GM21619 (cell line): ENCODE measurements at regions not wholly inside any gene's neighbourhood (a gene's known extent, or its start where the extent isn't known, plus 50 kb on each side); places are given as distances from the start of the nearest gene placed in this dataset.

Experiments
- ATAC-seq: cut with Tn5 transposase; IDR thresholded peaks from one replicate; pipeline ENCODE4 v1.9.1; 2021; ENCODE audit not compliant: unreplicated experiment

DNA sequence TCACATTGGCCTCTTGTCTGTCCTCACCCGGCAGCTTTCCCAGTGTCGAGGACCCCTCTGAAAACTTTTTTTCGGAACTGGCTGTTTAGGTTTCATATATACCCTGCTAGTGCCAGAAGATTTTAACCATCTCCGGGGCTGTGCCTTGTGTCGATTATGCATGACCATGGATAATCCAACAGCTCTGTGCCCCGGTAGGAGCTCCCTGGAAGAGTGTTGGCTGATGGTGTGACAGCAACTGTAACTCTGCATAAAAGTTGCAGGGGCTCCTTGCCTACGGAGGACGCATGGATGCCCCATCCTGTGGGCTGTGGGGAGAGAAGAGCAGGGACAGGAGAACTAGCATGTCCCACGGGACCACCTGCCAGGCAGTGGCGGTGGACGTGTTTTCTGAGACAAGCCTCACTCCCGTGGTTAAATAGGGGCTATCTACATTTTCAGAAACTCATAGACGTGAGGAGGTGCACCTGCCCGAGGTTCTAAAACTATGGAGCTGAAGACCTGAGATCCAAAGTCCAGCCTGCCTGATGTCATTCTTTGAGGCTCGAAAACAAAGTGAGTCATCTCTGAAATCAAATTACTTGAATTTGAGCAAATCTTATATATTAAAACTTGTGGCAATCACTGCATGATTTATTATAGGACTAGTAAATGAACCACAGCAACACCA lies 437.2 kb upstream of the HS6ST1 start:
- no peak for ATAC-seq

DNA sequence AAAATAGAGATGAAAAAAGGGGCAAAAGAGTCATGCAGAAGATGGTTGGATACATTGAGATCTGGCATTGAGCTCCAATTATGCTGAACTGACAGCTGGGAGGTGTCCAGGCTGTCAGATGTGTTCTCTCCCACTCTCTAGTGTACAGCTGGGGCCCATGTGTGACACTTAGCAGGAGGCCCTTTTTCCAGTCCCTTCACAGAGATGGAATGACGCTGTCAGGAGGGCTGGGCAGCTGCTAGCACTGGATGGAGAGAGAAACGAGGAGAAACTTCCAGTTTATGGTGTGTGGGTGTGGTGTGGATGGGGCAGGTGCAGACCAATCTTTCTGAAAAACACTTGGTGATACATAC lies 437.7 kb upstream of the HS6ST1 start:
- no peak for ATAC-seq

DNA sequence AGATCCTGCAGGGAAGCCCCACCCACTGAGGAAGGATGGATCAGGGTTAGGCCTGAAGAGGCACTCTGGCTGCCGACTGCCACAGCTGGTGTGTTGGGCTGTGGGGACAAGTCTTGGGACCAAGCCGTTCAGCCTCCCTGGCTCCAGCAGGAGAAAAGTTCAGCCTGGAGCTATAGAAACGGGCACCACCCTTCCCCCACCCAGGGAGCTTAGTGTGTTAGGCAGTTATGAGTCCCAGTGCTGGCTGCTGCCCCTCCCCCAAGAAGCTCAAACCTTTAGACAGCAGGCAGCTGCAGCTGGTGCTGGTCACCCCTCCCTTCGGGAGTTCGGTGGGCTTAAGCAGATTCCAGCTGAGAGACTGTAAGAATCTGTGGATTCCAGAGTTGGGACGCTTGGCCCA lies 447.1 kb upstream of the HS6ST1 start:
- ATAC-seq, result no peak

DNA sequence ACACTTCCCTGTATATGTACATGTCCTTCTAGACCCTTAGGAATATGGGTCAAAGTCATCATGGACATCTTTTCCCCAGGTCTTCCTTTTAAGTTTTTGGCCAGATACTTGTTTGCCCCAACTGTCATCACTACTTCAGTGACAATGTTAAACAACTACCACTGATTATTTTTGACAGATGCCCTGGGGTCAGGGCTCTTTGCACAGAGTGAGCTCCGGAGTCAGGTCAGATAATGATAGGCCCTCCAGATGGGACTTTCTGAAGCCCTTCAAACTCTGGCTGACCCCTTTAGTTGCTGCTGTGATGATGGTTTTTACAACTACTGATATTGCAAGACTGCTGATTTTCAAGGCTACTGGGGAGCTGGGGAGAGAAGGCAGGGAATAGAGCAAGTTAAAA lies 449.4 kb upstream of the HS6ST1 start:
- ATAC-seq, result no peak

DNA sequence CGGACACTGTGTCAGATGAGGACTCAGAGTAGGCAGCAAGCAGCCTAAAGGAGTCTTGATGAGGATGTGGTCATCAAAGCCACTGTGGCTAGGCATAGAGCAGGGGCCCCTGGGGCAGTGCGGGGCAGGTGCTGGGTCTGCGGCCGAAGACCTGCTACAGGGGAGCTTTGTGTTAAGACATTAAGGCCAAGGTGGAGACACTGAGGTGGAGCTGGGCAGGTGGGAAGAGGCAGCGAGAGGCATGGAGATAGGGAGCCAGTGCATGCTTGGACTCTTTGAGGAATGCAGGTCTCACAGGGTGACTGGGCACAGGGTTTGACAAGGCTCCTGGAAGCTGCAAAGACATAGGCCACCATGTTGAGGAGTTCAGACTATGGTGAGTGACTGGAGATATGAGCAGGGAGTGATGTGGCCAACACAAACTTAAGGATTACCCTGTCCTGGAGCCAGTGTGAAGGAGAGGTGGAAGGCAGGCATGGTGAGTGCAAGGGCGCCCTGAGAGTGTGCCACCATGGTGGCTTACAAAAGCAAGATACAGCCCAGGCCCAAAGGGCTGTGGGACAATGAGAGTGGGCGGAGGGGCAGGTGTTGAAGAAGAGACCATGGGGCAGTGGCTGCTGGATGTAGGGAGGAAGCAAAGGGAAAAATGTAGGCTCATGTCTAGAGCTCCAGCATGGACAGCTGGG lies 450.9 kb upstream of the HS6ST1 start:
- no peak for ATAC-seq

DNA sequence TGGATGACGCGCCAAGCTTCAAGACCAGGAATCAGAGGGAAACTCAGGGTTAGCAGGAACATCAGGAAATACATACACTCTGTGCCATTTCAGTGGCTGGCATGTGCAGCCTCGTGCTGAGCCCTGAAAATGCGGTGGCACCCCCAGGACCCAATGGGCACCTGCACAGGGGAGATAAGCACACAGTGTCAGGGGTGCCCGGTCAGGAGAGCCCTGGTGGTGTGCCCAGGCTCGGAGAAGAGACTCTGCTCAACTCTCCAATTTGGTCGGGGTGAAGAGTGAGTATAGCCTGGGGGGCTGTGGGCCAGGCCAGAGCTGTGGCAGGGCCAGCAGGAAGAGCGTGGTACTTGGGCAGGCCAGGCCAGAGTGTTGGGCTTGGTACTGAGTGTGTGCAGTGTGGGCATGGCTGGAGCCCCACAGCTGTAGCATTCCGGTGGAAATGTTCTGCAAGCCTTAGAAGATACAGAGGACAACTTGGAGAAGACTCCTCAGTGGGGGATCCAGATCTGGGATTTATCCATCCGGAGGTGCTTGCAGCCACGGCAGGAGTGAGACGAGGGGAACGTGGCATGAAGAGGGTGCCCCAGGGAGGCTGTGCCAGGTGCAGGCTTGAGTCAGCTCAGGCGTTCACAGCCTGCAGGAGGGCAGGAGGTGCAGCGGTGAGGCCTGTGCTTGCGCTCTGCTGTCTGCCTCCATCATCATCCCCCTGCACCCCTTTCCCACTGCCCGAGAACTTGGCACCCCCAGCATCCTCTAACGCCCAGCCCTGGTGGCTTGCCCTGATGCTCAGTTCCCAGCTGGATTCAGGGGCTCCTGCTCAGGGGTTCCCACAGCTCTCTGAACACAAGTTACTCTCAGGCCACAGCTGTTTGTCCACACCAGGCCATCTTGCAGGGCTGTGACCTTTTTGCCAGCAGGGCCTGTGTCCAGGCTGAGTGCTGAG lies 451.7 kb upstream of the HS6ST1 start:
- ATAC-seq, result no peak

DNA sequence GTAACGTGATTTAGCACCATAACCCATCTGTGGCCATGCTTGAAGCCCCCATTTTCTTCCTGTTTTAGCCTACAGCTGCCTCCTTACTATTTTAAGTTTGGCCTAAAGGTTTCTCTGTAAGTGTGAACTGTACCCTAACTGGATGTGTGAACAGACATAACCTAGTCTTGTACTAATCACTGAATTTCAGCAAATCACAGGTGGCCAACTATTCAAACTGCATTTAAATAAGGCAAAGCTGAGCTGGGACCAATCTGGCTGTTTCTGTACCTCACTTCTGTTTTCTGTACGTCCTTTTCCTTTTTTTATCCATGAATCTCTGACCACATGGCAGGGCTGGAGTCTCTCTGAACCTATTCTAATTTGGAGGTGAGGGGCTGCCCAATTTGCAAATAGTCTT lies 452.7 kb upstream of the HS6ST1 start:
- ATAC-seq, result no peak

DNA sequence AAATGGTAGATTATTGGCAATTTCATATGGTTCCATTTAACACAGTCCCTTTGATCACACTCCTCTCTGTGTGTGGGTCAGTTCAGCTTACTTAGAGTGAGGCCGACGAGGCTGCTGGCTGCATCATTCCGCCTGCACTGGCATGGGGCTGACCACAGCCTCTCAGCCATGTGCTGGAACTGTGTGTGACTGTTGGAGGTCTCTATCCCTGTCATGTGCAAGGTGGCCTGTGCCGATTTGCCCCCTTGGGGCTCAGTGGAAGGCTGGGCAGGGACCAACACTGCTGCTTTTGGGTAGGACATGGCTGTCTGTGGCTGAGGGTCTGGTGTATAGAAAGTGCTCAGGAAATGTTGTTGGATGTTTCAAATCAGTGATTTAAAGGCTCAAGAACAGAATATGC lies 454.0 kb upstream of the HS6ST1 start:
- ATAC-seq, result no peak

DNA sequence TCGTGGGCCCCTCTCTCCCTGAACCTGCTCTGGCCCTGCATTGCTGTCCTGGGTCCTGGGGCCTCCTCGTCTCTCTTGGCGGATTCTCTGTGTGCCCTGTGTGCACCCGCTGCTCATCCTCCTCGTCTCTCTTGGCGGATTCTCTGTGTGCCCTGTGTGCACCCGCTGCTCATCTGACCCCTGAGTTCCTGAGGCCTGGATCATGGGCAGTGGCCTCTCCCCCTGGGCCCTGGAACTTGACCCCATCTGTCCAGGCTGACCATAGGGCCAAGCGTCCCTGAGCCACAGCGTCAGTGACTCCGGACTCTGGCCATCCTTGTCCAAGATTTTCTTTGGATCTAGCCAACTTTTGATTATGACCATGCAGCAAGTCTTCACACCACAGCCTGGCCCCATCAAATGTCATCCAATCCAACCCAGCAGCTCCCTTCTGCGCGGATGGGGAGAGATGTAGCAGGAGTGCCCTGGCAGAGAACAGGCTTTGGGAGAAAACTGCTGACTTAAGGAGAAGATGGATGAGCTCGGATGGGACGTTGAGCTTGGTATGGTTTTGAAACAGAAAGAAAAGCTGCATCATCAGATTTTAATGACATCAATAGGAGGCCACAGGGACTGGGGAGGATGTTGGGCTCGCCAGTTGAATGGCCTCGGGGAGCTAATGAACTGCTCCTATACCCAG lies 455.1 kb upstream of the HS6ST1 start:
- ATAC-seq, result no peak

DNA sequence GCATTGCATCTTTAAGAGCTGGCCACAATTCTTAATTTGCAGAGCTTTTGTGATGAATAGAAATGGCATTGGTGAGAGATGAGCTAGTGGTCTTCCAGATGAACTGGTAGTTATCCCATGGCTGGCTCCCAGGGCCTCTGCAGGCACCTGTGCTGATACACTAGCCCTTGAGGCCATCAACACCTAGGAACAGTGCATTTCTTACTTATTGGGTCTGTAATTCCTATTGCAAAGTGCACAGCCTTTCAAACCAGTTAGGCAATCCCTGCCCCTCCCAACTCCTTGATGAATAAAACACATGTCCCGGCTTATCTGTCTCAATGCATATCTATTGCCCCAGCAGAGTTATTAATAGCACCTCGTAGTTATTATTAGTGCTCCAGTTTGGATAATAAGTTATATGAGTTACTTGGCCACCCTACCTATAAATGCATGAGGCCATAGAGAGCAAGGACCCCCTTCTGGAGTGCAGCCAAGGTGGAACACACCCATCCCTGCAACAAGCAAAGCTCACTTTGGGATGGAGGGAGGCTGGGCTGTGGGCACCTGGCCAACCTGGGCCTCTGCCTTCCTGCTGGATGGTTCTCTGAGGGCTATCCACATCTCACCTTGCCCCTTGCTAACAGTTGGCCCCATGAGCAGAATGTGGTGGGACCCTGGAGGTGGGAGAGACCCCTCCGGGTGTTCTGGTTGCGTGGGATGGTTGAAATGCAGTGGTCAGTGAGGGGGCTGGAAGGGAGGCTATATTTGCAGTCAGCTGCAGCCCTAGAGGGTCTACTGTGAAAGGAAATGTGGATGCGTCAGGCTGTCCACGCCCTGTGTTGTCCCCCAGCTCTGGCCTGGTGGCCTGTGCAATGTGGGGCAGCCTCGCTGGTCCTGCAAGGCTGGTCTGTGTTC lies 455.9 kb upstream of the HS6ST1 start:
- no peak for ATAC-seq

DNA sequence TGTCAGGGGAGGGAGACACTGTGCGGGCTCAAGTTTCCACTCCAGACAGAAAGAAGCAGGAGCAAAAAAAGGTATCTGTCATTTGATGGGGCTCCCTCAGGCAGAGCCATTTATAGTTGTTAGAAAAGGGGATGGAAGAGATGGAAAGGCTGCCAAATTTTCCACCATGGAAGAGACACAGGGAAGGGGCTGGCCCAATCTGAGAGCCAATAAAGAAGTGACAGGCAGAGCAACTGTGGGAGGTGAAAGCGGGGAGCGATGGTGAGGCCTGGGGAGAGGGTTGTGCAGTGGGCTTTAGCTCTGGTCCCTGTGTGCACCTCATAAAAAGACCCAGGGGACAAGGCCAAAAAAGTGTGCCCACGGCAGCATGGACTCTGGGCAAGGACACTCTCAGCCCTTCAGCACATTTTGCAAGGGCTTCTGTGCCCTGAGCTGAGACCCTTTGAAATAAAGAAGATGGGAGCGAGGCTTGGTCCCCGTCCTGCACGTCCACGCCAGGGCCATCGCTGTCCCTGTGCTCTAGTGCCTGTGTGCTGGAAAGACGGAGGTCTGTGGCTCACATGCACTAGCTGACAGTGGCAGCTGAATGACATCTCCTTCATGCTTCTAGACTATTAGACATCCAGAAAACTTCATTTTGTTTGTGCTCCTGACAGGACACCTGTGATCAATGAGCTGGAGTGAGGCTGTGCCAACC lies 456.7 kb upstream of the HS6ST1 start:
- ATAC-seq, result no peak

DNA sequence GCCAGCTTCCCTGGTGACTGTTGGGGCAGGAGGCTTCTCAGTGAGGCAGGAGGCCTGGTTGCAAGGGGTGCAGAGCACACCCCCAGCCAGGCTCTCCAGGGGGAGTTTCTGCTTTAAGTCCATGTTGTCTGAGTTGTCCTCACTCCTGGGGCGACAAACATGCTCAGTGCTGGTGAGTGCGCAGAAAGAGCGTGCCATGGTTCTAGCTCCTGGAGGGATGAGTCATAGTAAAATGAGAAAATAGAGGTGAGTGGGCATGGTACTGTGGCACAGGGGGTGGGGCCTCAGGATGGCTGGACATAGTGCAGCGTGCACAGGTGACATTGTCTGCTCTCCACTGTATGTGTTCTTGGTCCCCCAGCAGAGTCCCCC lies 457.2 kb upstream of the HS6ST1 start:
- ATAC-seq, result no peak

DNA sequence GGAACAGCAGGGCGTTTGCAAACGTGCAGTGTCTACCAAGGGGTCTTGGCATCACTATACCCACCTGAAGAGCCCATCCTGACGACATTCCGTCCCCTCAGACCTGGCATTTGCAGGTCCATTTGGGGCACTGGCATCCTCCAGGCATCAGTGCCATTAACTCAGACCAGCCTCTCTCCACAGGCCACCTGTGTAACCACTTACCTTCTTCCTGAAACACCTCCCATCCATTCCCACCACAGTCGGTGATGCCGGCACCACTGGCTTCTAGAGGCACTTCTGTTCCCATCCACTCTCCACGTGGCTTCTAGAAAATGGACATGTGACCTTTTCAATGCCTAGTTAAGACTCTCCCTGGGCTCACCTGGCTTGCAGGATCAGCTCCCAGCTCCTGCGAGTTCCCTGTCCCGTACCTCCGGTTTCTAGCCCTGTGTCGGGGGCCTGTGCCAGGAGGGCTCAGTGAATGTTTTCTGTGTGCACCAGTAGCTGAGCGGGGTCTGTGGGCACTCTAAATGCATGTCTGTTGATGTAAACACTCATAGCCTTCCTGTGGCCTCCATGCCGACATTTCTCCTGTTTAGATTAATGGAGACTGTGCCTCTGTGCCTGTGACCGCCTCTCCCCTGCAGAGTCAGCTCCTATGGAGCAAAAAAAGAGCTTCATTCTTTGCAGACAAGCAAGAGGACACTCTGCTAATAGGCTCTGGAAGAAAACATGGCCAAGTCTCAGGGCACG lies 458.0 kb upstream of the HS6ST1 start:
- no peak for ATAC-seq

DNA sequence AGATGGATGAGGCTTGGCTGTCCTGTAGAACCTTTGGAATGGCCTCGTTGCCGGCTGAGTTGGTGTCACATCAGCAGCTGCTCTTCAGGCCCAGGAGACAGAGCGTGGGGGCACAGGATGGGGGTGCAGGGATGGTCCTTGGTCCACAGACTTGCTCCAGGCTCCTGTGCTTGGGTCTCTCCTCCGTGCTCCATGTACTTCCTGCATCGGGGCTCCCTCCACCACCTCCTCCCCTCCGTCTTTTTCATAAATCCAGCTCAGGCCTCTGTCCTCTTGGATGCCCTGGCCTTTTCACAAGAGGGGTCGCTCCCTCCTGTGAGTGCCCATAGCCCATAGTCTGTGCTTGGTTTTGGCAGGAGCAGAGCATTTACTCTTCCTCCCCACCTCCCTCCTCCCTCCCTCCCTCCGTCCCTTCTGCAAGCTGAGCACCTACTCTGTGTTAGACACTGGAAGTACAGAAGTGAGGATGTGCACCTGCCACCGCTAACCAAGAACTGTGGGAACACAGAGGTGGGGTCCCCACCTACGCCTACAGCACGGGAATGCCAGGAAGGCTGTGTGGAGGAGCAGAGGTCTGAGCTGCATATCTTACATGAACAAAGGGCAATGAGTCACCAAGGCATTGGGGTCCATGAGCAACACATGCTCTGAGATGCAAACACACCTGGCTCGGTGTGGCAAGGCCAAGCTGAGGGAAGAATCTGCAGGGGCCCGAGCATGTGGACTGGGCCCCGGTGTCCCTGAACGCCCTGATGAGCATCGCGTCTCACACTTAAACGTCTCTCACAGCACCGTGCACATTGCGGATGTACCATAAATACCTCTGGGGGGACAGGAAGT lies 458.7 kb upstream of the HS6ST1 start:
- ATAC-seq, result no peak

DNA sequence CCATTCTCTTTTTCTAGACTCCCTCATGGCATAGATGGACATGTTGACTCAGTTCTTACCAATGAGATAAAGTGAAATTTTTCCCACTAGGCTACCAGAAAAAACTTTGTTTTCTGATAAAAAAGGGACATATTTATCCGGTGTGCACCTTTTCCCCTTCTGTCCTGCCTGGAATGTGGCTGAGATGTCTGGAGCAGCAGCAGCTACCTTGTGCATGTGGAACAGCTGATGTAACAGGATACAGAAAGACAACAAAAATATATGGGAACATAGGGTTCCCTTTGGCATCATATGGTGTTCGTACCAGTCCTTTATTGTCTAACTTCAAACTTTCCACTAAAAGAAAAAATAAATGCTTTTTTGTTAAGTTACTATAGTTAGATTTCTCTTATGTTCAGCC lies 460.2 kb upstream of the HS6ST1 start:
- ATAC-seq, result no peak

DNA sequence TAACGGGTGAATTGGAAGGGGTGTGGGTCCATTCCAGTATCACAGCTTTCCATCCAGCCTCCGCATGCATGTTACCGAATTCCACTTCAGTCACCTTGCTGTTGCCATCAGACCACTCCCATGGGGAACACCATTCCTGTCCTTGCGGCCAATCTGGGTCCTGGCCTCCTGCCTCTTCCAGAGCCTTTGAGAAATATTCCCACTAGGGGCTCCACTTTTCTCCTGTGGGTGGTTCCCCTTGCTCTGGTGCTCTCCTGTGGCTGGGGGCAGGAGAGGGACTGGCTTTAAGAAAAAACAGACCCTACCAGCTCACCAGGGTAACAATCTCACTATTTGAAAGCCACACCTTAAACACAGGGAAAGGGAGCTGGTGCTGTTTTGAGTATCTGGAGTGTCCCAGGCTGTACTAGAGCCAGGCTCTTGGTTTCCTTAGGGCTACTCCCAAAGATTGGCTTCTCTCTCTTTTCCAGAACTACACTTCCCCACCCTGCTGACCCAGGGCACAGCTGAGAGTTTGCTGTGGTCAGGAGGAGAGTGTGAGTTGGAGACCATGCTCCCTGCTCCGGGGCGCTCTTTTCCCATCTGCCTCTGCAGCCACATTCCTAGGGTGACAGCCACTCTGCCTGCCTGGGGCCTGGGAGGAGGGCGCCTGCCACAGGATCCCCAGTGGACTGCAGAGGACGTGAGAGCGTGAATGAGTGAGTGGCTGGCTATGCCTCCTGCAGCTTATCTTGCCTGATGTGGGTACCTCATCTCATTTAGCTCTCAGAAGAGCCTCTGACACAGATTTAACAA lies 460.8 kb upstream of the HS6ST1 start:
- ATAC-seq, result no peak

DNA sequence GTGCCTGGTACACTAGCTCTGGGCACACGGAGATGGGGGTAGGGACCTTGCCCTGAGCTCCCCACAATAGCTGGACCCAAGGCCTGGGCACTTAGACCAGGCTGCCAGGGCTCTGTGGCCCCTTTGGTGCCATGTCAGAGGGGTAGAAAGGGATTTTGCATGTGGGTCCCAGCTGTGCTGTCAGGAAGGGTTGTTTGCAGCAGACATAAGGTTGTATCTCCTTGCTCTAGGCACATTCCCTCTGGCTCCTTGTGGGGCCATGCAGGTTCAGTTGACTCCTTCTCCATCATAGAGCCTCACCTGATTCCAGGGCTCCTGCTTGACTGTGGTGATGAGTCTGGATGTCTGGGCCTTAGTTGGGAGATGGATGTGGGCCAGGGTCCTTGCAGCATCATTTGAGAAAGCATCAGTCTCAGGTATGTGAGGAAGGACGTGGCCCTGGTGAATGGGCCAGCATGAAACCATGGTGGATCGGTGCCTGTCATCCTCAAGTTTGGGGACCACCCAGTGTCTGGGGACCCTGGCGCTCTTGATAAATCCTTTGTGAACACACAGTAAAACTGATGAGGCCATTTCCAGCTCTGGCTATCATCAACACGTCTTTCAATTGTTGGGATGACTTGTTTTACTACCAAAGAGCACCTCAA lies 461.9 kb upstream of the HS6ST1 start:
- ATAC-seq, result no peak
